Activated CD8-positive, alpha-beta T cell treated with anti-CD3 and anti-CD28 coated beads for 36 hours (primary cell): ENCODE measurements at regions not wholly inside any gene's neighbourhood (a gene's known extent, or its start where the extent isn't known, plus 50 kb on each side); places are given as distances from the start of the nearest gene placed in this dataset.
A peak's percentile ranks its signal among the peaks of the same experiment; 100 is the strongest.

Source experiments
- ATAC-seq: fragments of 200-7000 bp; cut with Tn5 transposase; one replicate; pipeline ENCODE4 v1.10.0; 2021; ENCODE audit warnings: mild to moderate bottlenecking, moderate library complexity
- CTCF ChIA-PET: fragments of 350-600 bp; sonication (Branson Sonifier 250); formaldehyde crosslinking; loops from one replicate; lab custom pipeline; 2021; ENCODE audit warnings: antibody characterized with exemption; lab: Charles Lee
- POLR2A ChIA-PET: fragments of 350-600 bp; sonication (Branson Sonifier 250); formaldehyde crosslinking; loops from one replicate; lab custom pipeline; 2021; ENCODE audit warnings: antibody characterized with exemption; lab: Charles Lee
- DNase-seq: peaks from one replicate; pipeline ENCODE4 v3.0.0-alpha.2; 2020
- H3K27ac Mint-ChIP-seq: one replicate; pipeline ENCODE4 v1.8.0; 2021; ENCODE audit warnings: mild to moderate bottlenecking, mixed read lengths
- H3K27me3 Mint-ChIP-seq: one replicate; pipeline ENCODE4 v1.8.0; 2021; ENCODE audit warnings: mixed read lengths
- H3K36me3 Mint-ChIP-seq: one replicate; pipeline ENCODE4 v1.8.0; 2021; ENCODE audit warnings: low read depth, mixed read lengths
- H3K4me1 Mint-ChIP-seq: one replicate; pipeline ENCODE4 v1.8.0; 2021; ENCODE audit warnings: low read depth, mixed read lengths
- H3K4me3 Mint-ChIP-seq: one replicate; pipeline ENCODE4 v1.8.0; 2021; ENCODE audit warnings: mild to moderate bottlenecking, moderate library complexity, mixed read lengths
- H3K9me3 Mint-ChIP-seq: one replicate; pipeline ENCODE4 v1.8.0; 2021; ENCODE audit warnings: mixed read lengths
- intact Hi-C: fragments of 100-400 bp; cut with micrococcal nuclease; formaldehyde crosslinking; loops from one replicate; pipeline ENCODE4 v1.10.0; 2022
- TF ChIP-seq, protein P1 (sequence below): fragments of 200-600 bp; IDR thresholded peaks from one replicate; pipeline ENCODE4 v1.8.0; 2022; ENCODE audit warnings: antibody characterized with exemption, mild to moderate bottlenecking

DNA sequence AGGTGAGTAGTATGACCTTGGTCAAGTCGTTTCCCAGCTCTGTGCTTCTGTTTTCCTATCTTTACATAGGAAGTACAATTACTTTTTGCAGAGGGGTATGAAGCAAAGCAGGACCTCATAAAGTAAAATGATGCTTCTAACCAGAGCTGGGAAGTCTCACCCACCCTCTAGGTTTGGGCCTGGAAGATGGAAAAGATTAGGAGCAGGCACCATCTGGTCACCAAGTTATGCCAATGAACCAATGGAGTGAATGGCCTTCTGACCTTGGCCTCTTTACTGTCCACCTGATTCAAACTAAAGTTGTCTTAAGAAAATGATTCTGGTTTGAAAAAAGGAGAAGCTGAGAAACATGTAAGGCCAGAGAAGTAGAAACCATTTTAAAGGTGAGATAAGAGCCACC lies 68.9 kb upstream of the CTNNBL1 start:
- POLR2A ChIA-PET, result interaction anchor here (0.6 kb wide), 1 partner anchor 412 kb away, joined by 3 read pairs; no protein-coding TSS in a partner anchor
- intact Hi-C loops, result no loop called here
- CTCF ChIA-PET, result no interaction called here
- H3K27me3 Mint-ChIP-seq, result peaks cover 40% of the 10 kb centered on the region
- no peak overlapping the region for H3K4me3 Mint-ChIP-seq
- ATAC-seq, result no peak
- TF ChIP-seq, protein P1, sequence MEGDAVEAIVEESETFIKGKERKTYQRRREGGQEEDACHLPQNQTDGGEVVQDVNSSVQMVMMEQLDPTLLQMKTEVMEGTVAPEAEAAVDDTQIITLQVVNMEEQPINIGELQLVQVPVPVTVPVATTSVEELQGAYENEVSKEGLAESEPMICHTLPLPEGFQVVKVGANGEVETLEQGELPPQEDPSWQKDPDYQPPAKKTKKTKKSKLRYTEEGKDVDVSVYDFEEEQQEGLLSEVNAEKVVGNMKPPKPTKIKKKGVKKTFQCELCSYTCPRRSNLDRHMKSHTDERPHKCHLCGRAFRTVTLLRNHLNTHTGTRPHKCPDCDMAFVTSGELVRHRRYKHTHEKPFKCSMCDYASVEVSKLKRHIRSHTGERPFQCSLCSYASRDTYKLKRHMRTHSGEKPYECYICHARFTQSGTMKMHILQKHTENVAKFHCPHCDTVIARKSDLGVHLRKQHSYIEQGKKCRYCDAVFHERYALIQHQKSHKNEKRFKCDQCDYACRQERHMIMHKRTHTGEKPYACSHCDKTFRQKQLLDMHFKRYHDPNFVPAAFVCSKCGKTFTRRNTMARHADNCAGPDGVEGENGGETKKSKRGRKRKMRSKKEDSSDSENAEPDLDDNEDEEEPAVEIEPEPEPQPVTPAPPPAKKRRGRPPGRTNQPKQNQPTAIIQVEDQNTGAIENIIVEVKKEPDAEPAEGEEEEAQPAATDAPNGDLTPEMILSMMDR, result no peak
- no peaks in the 10 kb centered on the region for H3K4me1 Mint-ChIP-seq
- no peaks in the 10 kb centered on the region for H3K36me3 Mint-ChIP-seq
- H3K27ac Mint-ChIP-seq, result no peak overlapping the region
- H3K9me3 Mint-ChIP-seq, result no peaks in the 10 kb centered on the region
- no peak for DNase-seq

DNA sequence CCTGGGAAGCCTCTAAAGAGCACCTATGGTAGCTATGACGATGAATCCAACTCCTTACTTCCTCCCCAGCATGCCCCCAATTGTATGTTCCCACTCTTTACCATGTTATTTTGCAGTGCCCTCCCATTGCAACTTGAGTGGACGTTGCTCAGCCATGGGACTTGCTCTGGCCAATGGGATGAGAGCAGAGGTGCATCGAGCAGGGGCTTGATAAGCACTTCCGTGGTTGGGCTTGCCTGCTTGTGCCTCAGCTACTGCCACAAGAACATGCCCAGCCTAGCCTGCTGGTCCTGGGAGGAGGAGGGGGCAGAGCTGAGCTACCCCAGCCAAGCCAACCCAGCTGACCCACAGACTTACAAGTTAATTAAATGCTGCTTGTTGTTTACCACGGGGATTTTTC lies 71.1 kb upstream of the CTNNBL1 start:
- H3K36me3 Mint-ChIP-seq, result no peaks in the 10 kb centered on the region

DNA sequence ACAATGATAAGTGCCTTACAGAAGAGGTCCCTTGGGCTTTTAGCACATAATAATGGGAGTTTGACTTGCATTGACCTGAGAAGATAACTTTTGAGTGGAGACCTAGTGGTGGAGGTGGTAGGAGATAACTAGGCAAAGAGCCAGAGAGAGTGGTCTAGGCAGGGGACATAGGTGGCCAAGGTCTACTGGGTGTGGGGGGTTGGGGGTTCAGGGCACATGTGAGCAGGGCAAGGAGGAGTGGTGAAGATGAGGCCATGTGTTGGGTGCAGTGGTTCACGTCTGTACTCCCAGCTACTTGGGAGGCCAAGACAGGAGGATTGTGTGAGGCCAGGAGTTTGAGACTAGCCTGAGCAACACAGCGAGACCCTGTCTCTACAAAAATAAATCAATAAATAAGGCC lies 74.3 kb upstream of the CTNNBL1 start:
- H3K4me1 Mint-ChIP-seq, result no peaks in the 10 kb centered on the region
- ATAC-seq, result no peak
- POLR2A ChIA-PET, result no interaction called here
- TF ChIP-seq, protein P1, result no peak
- DNase-seq, result no peak
- H3K27ac Mint-ChIP-seq, result no peak overlapping the region
- H3K27me3 Mint-ChIP-seq, result peaks cover 37% of the 10 kb centered on the region
- H3K9me3 Mint-ChIP-seq, result no peaks in the 10 kb centered on the region
- CTCF ChIA-PET, result no interaction called here
- H3K4me3 Mint-ChIP-seq, result no peak overlapping the region
- no peaks in the 10 kb centered on the region for H3K36me3 Mint-ChIP-seq
- intact Hi-C loops, result no loop called here

More for the DNA sequence above, 71.1 kb upstream of the CTNNBL1 start:
- Mint-ChIP-seq H3K4me3 (no peak overlapping the region), H3K9me3 (no peaks in the 10 kb centered on the region), H3K27me3 (peaks cover 42% of the 10 kb centered on the region), H3K27ac (no peak overlapping the region), H3K4me1 (no peaks in the 10 kb centered on the region)
- intact Hi-C loops, result no loop called here
- TF ChIP-seq, protein P1, result no peak
- no peak for DNase-seq
- POLR2A ChIA-PET, result no interaction called here
- CTCF ChIA-PET, result no interaction called here
- no peak for ATAC-seq

DNA sequence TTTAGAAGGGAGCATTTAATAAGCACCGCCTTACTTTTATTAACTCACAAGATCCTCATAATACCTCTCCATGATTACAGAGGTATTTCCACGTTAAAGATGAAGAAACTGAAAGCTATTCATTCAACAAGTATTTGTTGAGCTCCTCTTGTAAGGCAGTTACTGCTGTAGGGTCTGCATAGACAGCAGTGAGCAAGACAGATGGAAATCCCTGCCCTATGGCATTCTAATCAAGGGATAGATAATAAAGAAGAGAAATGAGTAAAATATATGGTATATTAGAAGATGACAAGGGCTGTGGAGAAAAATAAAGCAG lies 77.8 kb upstream of the CTNNBL1 start:
- intact Hi-C loops, result no loop called here
- Mint-ChIP-seq H3K4me1 (no peaks in the 10 kb centered on the region), H3K4me3 (no peak overlapping the region), H3K36me3 (no peaks in the 10 kb centered on the region), H3K27ac (no peak overlapping the region), H3K9me3 (no peaks in the 10 kb centered on the region), H3K27me3 (peaks cover 29% of the 10 kb centered on the region)
- no peak for ATAC-seq
- DNase-seq, result no peak
- CTCF ChIA-PET, result interaction anchor here (0.6 to 1.0 kb wide), 6 partner anchors 10 to 605 kb away, joined by 3 to 4 read pairs (median 3); no protein-coding TSS in a partner anchor
- TF ChIP-seq, protein P1, result peak; percentile 12
- POLR2A ChIA-PET, result no interaction called here

DNA sequence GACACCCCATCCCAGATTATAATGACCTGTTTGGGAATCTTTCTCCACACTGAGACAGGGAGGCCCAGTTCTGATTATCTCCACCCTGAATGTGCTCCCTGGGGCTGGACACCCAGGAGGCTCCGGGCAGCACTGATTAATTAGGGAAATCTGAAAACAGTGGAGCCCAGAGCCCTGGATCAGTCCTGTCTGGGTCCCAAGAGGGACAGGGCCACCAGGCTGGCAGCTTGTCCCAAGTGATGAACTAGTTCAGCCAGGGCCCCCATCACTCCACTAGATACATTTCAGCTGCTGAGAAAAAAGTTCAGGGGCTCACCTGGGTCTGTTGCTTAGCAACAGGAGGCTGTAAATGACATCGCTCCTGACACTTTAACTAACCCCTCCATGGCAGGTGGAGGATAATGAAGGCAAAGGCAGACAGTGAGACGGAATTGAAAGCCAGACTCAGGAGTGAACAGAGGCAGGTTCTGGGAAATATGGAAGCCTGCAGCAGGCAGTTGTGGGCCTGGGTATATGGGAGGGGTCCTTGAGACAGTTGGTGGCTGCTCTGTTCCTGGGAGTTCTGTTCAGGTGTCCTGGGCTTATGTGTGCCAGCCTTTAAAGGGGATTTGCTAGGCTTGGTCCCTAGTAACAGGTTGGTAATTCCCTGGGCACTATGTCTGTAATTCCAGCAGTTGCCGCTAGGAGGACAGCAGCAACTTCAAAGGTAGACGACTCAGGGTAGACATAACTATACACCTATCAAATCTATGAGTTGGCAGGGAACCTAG lies 78.3 kb upstream of the CTNNBL1 start:
- Mint-ChIP-seq H3K4me3 (no peak overlapping the region), H3K9me3 (no peaks in the 10 kb centered on the region), H3K27me3 (peaks cover 26% of the 10 kb centered on the region), H3K4me1 (no peaks in the 10 kb centered on the region), H3K36me3 (no peaks in the 10 kb centered on the region), H3K27ac (no peak overlapping the region)
- ATAC-seq (peak; percentile 66), DNase-seq (peak; percentile 65)
- intact Hi-C loops, result no loop called here
- TF ChIP-seq, protein P1, result peak; percentile 80
- ChIA-PET POLR2A (no interaction called here), CTCF (interaction anchor here (0.6 to 1.0 kb wide), 7 partner anchors 9 to 605 kb away, joined by 3 to 4 read pairs (median 3); no protein-coding TSS in a partner anchor)
